ENCODE measurements at regions not wholly inside any gene's neighbourhood (a gene's known extent, or its start where the extent isn't known, plus 50 kb on each side); places are given as distances from the start of the nearest gene placed in this dataset.

DNA sequence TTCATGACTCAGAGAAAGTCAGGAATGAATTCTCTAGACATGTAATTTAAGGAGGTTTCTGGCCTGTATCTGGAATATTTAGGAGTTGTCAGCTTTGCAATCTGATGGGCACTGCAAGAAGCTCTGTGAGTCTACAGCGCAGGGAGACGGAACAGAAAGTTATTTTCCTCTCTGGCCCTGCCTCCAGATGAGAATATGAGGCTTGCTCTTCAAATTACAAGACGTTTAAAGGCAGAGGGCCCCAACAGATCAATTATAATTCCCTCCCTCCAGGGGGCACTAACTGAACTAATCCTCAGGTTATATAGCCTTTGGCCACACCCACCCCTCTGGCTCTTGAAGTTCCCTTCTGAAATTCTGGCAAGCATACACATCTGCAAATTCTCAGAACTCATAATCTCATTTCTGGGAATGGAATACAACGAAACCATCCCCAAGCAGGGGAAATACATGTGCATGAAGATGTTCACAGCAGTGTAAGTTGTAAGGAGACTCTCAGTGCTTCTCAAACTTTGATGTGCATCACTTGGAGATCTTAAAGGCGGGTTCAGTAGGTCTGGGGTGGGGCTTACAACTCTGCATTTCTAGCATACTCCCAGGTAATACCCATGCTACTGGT, 307.6 kb downstream of the CWC27 start:
- H3K4me1 Mint-ChIP-seq (ENCODE audit: low read depth), result peaks cover 67% of the 10 kb centered on the region
- H3K9me3 Mint-ChIP-seq (ENCODE audit: low read depth), result peaks cover 3% of the 10 kb centered on the region
- no peaks in the 10 kb centered on the region for H3K27me3 Mint-ChIP-seq (ENCODE audit: low read depth)
- no peak for DNase-seq (ENCODE audit: low spot score)
- H3K4me3 Mint-ChIP-seq (ENCODE audit: unreplicated experiment), result no peak overlapping the region
- no peaks in the 10 kb centered on the region for H3K36me3 Mint-ChIP-seq (ENCODE audit: low read depth)
- peak overlapping the region; percentile 68 for H3K27ac Mint-ChIP-seq (ENCODE audit: unreplicated experiment)
- TF ChIP-seq, protein P1, sequence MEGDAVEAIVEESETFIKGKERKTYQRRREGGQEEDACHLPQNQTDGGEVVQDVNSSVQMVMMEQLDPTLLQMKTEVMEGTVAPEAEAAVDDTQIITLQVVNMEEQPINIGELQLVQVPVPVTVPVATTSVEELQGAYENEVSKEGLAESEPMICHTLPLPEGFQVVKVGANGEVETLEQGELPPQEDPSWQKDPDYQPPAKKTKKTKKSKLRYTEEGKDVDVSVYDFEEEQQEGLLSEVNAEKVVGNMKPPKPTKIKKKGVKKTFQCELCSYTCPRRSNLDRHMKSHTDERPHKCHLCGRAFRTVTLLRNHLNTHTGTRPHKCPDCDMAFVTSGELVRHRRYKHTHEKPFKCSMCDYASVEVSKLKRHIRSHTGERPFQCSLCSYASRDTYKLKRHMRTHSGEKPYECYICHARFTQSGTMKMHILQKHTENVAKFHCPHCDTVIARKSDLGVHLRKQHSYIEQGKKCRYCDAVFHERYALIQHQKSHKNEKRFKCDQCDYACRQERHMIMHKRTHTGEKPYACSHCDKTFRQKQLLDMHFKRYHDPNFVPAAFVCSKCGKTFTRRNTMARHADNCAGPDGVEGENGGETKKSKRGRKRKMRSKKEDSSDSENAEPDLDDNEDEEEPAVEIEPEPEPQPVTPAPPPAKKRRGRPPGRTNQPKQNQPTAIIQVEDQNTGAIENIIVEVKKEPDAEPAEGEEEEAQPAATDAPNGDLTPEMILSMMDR (IDR thresholded peaks at IDR 0.05), result peak; percentile 64

DNA sequence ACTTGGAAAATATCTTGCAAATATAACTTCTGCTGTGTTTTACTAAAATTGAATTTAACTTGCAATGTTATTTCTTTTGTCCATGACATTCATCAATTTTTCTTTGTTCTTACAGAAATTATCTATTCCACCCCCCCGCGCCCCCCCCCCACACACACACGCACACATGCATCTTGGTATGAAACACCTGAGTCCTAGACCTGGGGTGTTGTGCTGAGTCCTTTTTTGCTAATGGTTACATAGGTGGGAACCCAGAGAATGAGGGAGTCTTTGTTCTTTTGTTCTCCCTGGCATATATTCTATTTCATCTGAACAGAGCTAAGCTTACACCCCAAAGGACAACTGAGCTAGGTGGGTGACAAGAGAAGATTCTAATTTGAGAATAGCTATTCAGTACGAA, 308.9 kb downstream of the CWC27 start:
- Mint-ChIP-seq H3K36me3 (ENCODE audit: low read depth) (no peaks in the 10 kb centered on the region), H3K27me3 (ENCODE audit: low read depth) (no peaks in the 10 kb centered on the region), H3K4me3 (ENCODE audit: unreplicated experiment) (no peak overlapping the region), H3K9me3 (ENCODE audit: low read depth) (peaks cover 3% of the 10 kb centered on the region), H3K4me1 (ENCODE audit: low read depth) (peaks cover 67% of the 10 kb centered on the region), H3K27ac (ENCODE audit: unreplicated experiment) (peak overlapping the region; percentile 85)
- DNase-seq (ENCODE audit: low spot score), result no peak
- TF ChIP-seq, protein P1 (IDR thresholded peaks at IDR 0.05), result no peak

DNA sequence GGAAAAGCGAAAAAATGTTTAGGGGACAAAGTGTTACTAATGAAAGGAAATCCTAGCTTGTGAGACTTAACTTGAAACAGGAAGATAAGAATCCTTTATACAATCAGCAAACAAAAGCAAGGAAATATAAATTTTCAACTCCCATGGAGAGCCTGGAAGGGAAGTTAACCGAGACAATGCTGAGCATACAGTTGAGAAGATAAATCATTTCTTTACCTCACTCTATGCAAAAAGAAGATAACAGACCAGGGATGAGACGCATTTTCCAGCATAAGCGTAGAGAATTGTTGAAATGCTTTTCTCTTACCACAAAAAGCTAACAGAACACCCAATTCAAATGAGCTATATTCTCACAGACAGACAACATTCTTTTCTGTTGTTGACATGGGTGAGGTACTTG, 309.6 kb downstream of the CWC27 start:
- Mint-ChIP-seq H3K4me1 (ENCODE audit: low read depth) (peaks cover 64% of the 10 kb centered on the region), H3K4me3 (ENCODE audit: unreplicated experiment) (no peak overlapping the region), H3K27ac (ENCODE audit: unreplicated experiment) (peak overlapping the region; percentile 85), H3K27me3 (ENCODE audit: low read depth) (no peaks in the 10 kb centered on the region), H3K36me3 (ENCODE audit: low read depth) (no peaks in the 10 kb centered on the region), H3K9me3 (ENCODE audit: low read depth) (peaks cover 3% of the 10 kb centered on the region)
- DNase-seq (ENCODE audit: low spot score), result no peak
- TF ChIP-seq, protein P1 (IDR thresholded peaks at IDR 0.05), result no peak

DNA sequence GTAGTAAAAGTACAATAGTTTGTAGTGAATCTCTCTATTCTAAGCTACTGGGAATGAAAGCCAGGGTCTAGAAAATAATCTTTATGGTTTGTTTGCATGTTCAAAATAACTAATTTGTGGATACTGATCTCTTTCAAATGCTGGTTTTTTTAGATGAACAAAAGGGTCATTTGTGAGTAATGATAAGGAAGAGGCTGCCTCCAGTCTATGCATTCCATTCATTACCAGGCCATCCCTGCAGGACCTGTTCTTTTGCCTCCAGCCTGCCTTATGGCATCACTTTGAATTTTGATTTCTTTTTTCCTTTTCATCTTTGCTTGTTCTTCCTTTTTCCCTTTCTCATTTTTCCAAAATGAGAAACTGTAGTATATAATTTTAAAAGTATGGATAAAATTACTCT, 312.3 kb downstream of the CWC27 start:
- Mint-ChIP-seq H3K27me3 (ENCODE audit: low read depth) (no peaks in the 10 kb centered on the region), H3K27ac (ENCODE audit: unreplicated experiment) (no peak overlapping the region), H3K4me1 (ENCODE audit: low read depth) (peaks cover 46% of the 10 kb centered on the region), H3K4me3 (ENCODE audit: unreplicated experiment) (no peak overlapping the region), H3K36me3 (ENCODE audit: low read depth) (no peaks in the 10 kb centered on the region), H3K9me3 (ENCODE audit: low read depth) (peaks cover 3% of the 10 kb centered on the region)
- TF ChIP-seq, protein P1 (IDR thresholded peaks at IDR 0.05), result no peak
- DNase-seq (ENCODE audit: low spot score), result no peak

DNA sequence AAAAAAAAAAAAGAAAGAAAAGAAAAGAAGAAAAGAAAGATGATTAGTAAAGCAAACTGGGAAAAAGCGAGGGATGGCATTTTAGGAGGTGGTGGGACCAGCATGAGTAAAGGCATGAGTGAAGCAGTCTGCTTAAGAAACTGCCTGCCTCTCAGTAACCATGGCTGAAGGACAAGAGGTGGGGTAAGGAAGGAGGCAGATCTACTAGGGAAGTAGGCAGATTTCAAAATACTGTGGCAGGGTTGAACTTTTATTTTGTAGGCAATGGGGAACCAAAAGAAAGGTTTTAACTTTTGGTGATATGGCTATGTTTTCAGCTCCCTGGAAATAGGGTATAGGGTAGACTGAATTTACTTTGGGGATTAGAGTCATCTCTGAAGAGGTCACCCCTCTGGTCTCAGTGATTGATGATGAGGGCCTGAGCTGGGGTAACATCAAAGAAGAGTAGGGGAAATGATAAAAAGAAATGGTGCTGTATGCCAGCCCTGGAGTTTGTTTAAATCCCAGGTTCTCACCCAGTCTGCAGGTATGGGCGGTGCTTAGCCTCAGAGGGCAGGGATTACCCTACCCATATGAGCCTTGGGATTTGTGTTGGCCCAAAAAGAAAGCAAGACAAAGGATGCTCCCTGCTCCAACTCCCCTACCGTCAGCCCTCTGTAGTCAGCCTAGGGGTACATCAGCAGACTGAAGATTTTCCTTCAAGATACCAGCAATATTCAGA, 316.2 kb downstream of the CWC27 start:
- H3K9me3 Mint-ChIP-seq (ENCODE audit: low read depth), result no peaks in the 10 kb centered on the region
- DNase-seq (ENCODE audit: low spot score), result no peak
- no peaks in the 10 kb centered on the region for H3K27me3 Mint-ChIP-seq (ENCODE audit: low read depth)
- no peaks in the 10 kb centered on the region for H3K36me3 Mint-ChIP-seq (ENCODE audit: low read depth)
- TF ChIP-seq, protein P1 (IDR thresholded peaks at IDR 0.05), result no peak
- no peak overlapping the region for H3K4me3 Mint-ChIP-seq (ENCODE audit: unreplicated experiment)
- peaks cover 22% of the 10 kb centered on the region for H3K4me1 Mint-ChIP-seq (ENCODE audit: low read depth)
- H3K27ac Mint-ChIP-seq (ENCODE audit: unreplicated experiment), result no peak overlapping the region

Measured in chondrocyte (in vitro differentiated cells).